ENCODE measurements at regions not wholly inside any gene's neighbourhood (a gene's known extent, or its start where the extent isn't known, plus 50 kb on each side); places are given as distances from the start of the nearest gene placed in this dataset.

- H3K36me3 ChIP-seq (ENCODE audit: control insufficient read depth in 2 of 2, extremely low read depth in 1 of 2, insufficient read depth in 1 of 2, low read length in 1 of 2), result no peaks in the 10 kb centered on the region
- peak overlapping the region; percentile 86 for H3K27ac ChIP-seq (ENCODE audit: low read length)
- H3K27me3 ChIP-seq (replicated peaks in 1 of 2; ENCODE audit: control insufficient read depth in 2 of 2, extremely low read depth in 1 of 2, insufficient read depth in 2 of 2, low read length in 1 of 2), result peaks cover 0 to 4% of the 10 kb centered on the region in 2 experiments
- no peaks in the 10 kb centered on the region for H3K9me3 ChIP-seq
- H3K27me3 Mint-ChIP-seq, result no peaks in the 10 kb centered on the region
- H3K4me3 ChIP-seq (ENCODE audit: control insufficient read depth in 1 of 2, extremely low read depth in 1 of 2, low read length in 1 of 2), result peak overlapping the region; percentile 5 to 37
- peaks cover 0 to 8% (median 0%) of the 10 kb centered on the region in 3 donors for H3K9me3 Mint-ChIP-seq
- DNase-seq, result peak in 26 of 35 experiments; percentile 4 to 68 (median 20)
- peaks cover 9% of the 10 kb centered on the region for H3K36me3 Mint-ChIP-seq
- peaks cover 16 to 34% of the 10 kb centered on the region in 2 experiments for H3K4me1 ChIP-seq (ENCODE audit: control insufficient read depth in 1 of 2, extremely low read depth in 1 of 2, insufficient read depth in 2 of 2, low read length in 2 of 2)
- peak overlapping the region; percentile 94 to 96 for H3K27ac Mint-ChIP-seq
- ChIA-PET CTCF (interaction anchor here (0.6 to 1.0 kb wide), 3 partner anchors 69 to 104 kb away, joined by 3 read pairs; no protein-coding TSS in a partner anchor), POLR2A (no interaction called here)
- peak; percentile 49 to 84 (median 74) for ATAC-seq (replicated peaks in 1 of 4)
- WGBS (ENCODE audit: insufficient coverage), result 0% methylated on average over 3 of the region's 7 CpGs
- peak overlapping the region; percentile 48 to 74 (median 53) for H3K4me3 Mint-ChIP-seq
- peaks cover 48 to 54% (median 49%) of the 10 kb centered on the region in 3 donors for H3K4me1 Mint-ChIP-seq
These were observed 66.1 kb upstream of the SMOX start for GRCh38 chr20:4082406-4083097.

- no peak for ATAC-seq (replicated peaks in 1 of 4)
- ChIA-PET CTCF (interaction anchor here in 1 of 2 donors (0.6 kb wide), 2 partner anchors 67 to 511 kb away, joined by 3 to 4 read pairs; no protein-coding TSS in a partner anchor), POLR2A (no interaction called here)
- Mint-ChIP-seq H3K27ac (peak overlapping the region; percentile 94 to 96), H3K9me3 (peaks cover 0 to 8% (median 0%) of the 10 kb centered on the region in 3 donors), H3K4me3 (no peak overlapping the region), H3K36me3 (peaks cover 9% of the 10 kb centered on the region), H3K27me3 (no peaks in the 10 kb centered on the region), H3K4me1 (peaks cover 48 to 56% (median 49%) of the 10 kb centered on the region in 3 donors)
- H3K9me3 ChIP-seq, result no peaks in the 10 kb centered on the region
- DNase-seq, result no peak
- H3K27me3 ChIP-seq (replicated peaks in 1 of 2; ENCODE audit: control insufficient read depth in 2 of 2, extremely low read depth in 1 of 2, insufficient read depth in 2 of 2, low read length in 1 of 2), result peaks cover 0 to 4% of the 10 kb centered on the region in 2 experiments
- no peaks in the 10 kb centered on the region for H3K36me3 ChIP-seq (ENCODE audit: control insufficient read depth in 2 of 2, extremely low read depth in 1 of 2, insufficient read depth in 1 of 2, low read length in 1 of 2)
- no peak overlapping the region for H3K4me3 ChIP-seq (ENCODE audit: control insufficient read depth in 1 of 2, extremely low read depth in 1 of 2, low read length in 1 of 2)
- no peak overlapping the region for H3K27ac ChIP-seq (ENCODE audit: low read length)
- WGBS (ENCODE audit: insufficient coverage), result no CpG with 5 or more reads among the region's 4 CpGs
- H3K4me1 ChIP-seq (ENCODE audit: control insufficient read depth in 1 of 2, extremely low read depth in 1 of 2, insufficient read depth in 2 of 2, low read length in 2 of 2), result peaks cover 16 to 34% of the 10 kb centered on the region in 2 experiments
These were observed 66.1 kb upstream of the RNF24 start for GRCh38 chr20:4081421-4081820.

GRCh38 chr20:4076671-4077070 is 61.3 kb upstream of the RNF24 start:
- POLR2A ChIA-PET, result no interaction called here
- CTCF ChIA-PET, result no interaction called here
- H3K9me3 ChIP-seq, result no peaks in the 10 kb centered on the region
- H3K4me3 Mint-ChIP-seq, result no peak overlapping the region
- no peaks in the 10 kb centered on the region for H3K36me3 ChIP-seq (ENCODE audit: control insufficient read depth in 2 of 2, extremely low read depth in 1 of 2, insufficient read depth in 1 of 2, low read length in 1 of 2)
- H3K4me3 ChIP-seq (ENCODE audit: control insufficient read depth in 1 of 2, extremely low read depth in 1 of 2, low read length in 1 of 2), result no peak overlapping the region
- H3K9me3 Mint-ChIP-seq, result peaks cover 0 to 2% (median 0%) of the 10 kb centered on the region in 3 donors
- WGBS (ENCODE audit: insufficient coverage), result no CpG with 5 or more reads among the region's 3 CpGs
- peaks cover 0 to 5% of the 10 kb centered on the region in 2 experiments for H3K27me3 ChIP-seq (replicated peaks in 1 of 2; ENCODE audit: control insufficient read depth in 2 of 2, extremely low read depth in 1 of 2, insufficient read depth in 2 of 2, low read length in 1 of 2)
- peaks cover 11 to 18% (median 17%) of the 10 kb centered on the region in 3 donors for H3K4me1 Mint-ChIP-seq
- H3K27ac ChIP-seq (ENCODE audit: low read length), result no peak overlapping the region
- peaks cover 3% of the 10 kb centered on the region for H3K36me3 Mint-ChIP-seq
- ATAC-seq (replicated peaks in 1 of 4), result no peak
- peaks cover 0 to 9% of the 10 kb centered on the region in 2 experiments for H3K4me1 ChIP-seq (ENCODE audit: control insufficient read depth in 1 of 2, extremely low read depth in 1 of 2, insufficient read depth in 2 of 2, low read length in 2 of 2)
- peak overlapping the region in 1 of 2 donors; percentile 12 for H3K27ac Mint-ChIP-seq
- H3K27me3 Mint-ChIP-seq, result no peaks in the 10 kb centered on the region
- DNase-seq, result no peak

GRCh38 chr20:4076033-4076432 is 60.7 kb upstream of the RNF24 start:
- no CpG with 5 or more reads among the region's 3 CpGs for WGBS (ENCODE audit: insufficient coverage)

GRCh38 chr20:4074877-4075455 is 59.6 kb upstream of the RNF24 start:
- Mint-ChIP-seq H3K4me1 (peaks cover 8 to 14% (median 14%) of the 10 kb centered on the region in 3 donors), H3K27ac (no peak overlapping the region), H3K36me3 (no peaks in the 10 kb centered on the region), H3K4me3 (no peak overlapping the region), H3K27me3 (no peaks in the 10 kb centered on the region), H3K9me3 (no peaks in the 10 kb centered on the region)
- Histone ChIP-seq H3K36me3 (ENCODE audit: control insufficient read depth in 2 of 2, extremely low read depth in 1 of 2, insufficient read depth in 1 of 2, low read length in 1 of 2) (no peaks in the 10 kb centered on the region), H3K9me3 (no peaks in the 10 kb centered on the region), H3K27me3 (replicated peaks in 1 of 2; ENCODE audit: control insufficient read depth in 2 of 2, extremely low read depth in 1 of 2, insufficient read depth in 2 of 2, low read length in 1 of 2) (peaks cover 0 to 5% of the 10 kb centered on the region in 2 experiments), H3K27ac (ENCODE audit: low read length) (no peak overlapping the region), H3K4me3 (ENCODE audit: control insufficient read depth in 1 of 2, extremely low read depth in 1 of 2, low read length in 1 of 2) (no peak overlapping the region), H3K4me1 (ENCODE audit: control insufficient read depth in 1 of 2, extremely low read depth in 1 of 2, insufficient read depth in 2 of 2, low read length in 2 of 2) (peaks cover 0 to 9% of the 10 kb centered on the region in 2 experiments)
- ChIA-PET CTCF (interaction anchor here in 1 of 2 donors (0.6 kb wide), 1 partner anchor 33 kb away, joined by 3 read pairs; no protein-coding TSS in a partner anchor), POLR2A (no interaction called here)
- ATAC-seq (replicated peaks in 1 of 4), result no peak
- 69% methylated on average over 6 of the region's 7 CpGs for WGBS (ENCODE audit: insufficient coverage)
- no peak for DNase-seq

More at GRCh38 chr20:4076033-4076432, 60.7 kb upstream of the RNF24 start:
- ChIA-PET CTCF (no interaction called here), POLR2A (no interaction called here)
- ATAC-seq (replicated peaks in 1 of 4), result no peak
- H3K27me3 ChIP-seq (replicated peaks in 1 of 2; ENCODE audit: control insufficient read depth in 2 of 2, extremely low read depth in 1 of 2, insufficient read depth in 2 of 2, low read length in 1 of 2), result peaks cover 0 to 5% of the 10 kb centered on the region in 2 experiments
- Mint-ChIP-seq H3K27ac (no peak overlapping the region), H3K36me3 (no peaks in the 10 kb centered on the region), H3K9me3 (no peaks in the 10 kb centered on the region), H3K4me3 (no peak overlapping the region), H3K27me3 (no peaks in the 10 kb centered on the region), H3K4me1 (peaks cover 8 to 14% (median 14%) of the 10 kb centered on the region in 3 donors)
- no peak for DNase-seq
- peaks cover 0 to 9% of the 10 kb centered on the region in 2 experiments for H3K4me1 ChIP-seq (ENCODE audit: control insufficient read depth in 1 of 2, extremely low read depth in 1 of 2, insufficient read depth in 2 of 2, low read length in 2 of 2)
- H3K36me3 ChIP-seq (ENCODE audit: control insufficient read depth in 2 of 2, extremely low read depth in 1 of 2, insufficient read depth in 1 of 2, low read length in 1 of 2), result no peaks in the 10 kb centered on the region
- no peaks in the 10 kb centered on the region for H3K9me3 ChIP-seq
- no peak overlapping the region for H3K4me3 ChIP-seq (ENCODE audit: control insufficient read depth in 1 of 2, extremely low read depth in 1 of 2, low read length in 1 of 2)
- no peak overlapping the region for H3K27ac ChIP-seq (ENCODE audit: low read length)

GRCh38 chr20:4073852-4074741 is 58.7 kb upstream of the RNF24 start:
- no peak for ATAC-seq (replicated peaks in 1 of 4)
- Histone ChIP-seq H3K36me3 (ENCODE audit: control insufficient read depth in 2 of 2, extremely low read depth in 1 of 2, insufficient read depth in 1 of 2, low read length in 1 of 2) (no peaks in the 10 kb centered on the region), H3K4me3 (ENCODE audit: control insufficient read depth in 1 of 2, extremely low read depth in 1 of 2, low read length in 1 of 2) (no peak overlapping the region), H3K4me1 (ENCODE audit: control insufficient read depth in 1 of 2, extremely low read depth in 1 of 2, insufficient read depth in 2 of 2, low read length in 2 of 2) (peaks cover 0 to 9% of the 10 kb centered on the region in 2 experiments), H3K27me3 (replicated peaks in 1 of 2; ENCODE audit: control insufficient read depth in 2 of 2, extremely low read depth in 1 of 2, insufficient read depth in 2 of 2, low read length in 1 of 2) (peaks cover 0 to 5% of the 10 kb centered on the region in 2 experiments), H3K27ac (ENCODE audit: low read length) (no peak overlapping the region), H3K9me3 (no peaks in the 10 kb centered on the region)
- Mint-ChIP-seq H3K4me3 (no peak overlapping the region), H3K27ac (no peak overlapping the region), H3K4me1 (peaks cover 8 to 14% (median 12%) of the 10 kb centered on the region in 3 donors), H3K9me3 (no peaks in the 10 kb centered on the region), H3K27me3 (no peaks in the 10 kb centered on the region), H3K36me3 (no peaks in the 10 kb centered on the region)
- no peak for DNase-seq
- 54% methylated on average over 2 of the region's 6 CpGs for WGBS (ENCODE audit: insufficient coverage)
- ChIA-PET POLR2A (no interaction called here), CTCF (interaction anchor here in 1 of 2 donors (0.6 kb wide), 1 partner anchor 34 kb away, joined by 3 read pairs; no protein-coding TSS in a partner anchor)
